ENCODE measurements at regions not wholly inside any gene's neighbourhood (a gene's known extent, or its start where the extent isn't known, plus 50 kb on each side); places are given as distances from the start of the nearest gene placed in this dataset.

GRCh38 chr15:62272290-62272689 lies 107.2 kb upstream of the C2CD4B start:
- Histone ChIP-seq H3K36me3 (ENCODE audit: insufficient read depth, low read length) (no peaks in the 10 kb centered on the region), H3K79me2 (replicated peaks; ENCODE audit: insufficient read depth, low read length) (no peaks in the 10 kb centered on the region), H3K9me2 (ENCODE audit: insufficient read depth, low read length) (no peaks in the 10 kb centered on the region), H3K4me2 (ENCODE audit: low read length) (no peak overlapping the region), H3K27me3 (ENCODE audit: insufficient read depth, low read depth, low read length) (no peaks in the 10 kb centered on the region), H3K9me3 (ENCODE audit: low read length) (peaks cover 5% of the 10 kb centered on the region), H3K4me3 (ENCODE audit: low read length) (no peak overlapping the region), H3F3A (ENCODE audit: insufficient read depth, low read length, poor library complexity, severe bottlenecking) (no peaks in the 10 kb centered on the region), H3K9ac (ENCODE audit: low read length) (no peak overlapping the region), H3K27ac (ENCODE audit: low read length) (no peak overlapping the region), H4K20me1 (ENCODE audit: insufficient read depth) (no peaks in the 10 kb centered on the region), H2AFZ (ENCODE audit: low read depth, low read length) (no peak overlapping the region)
- no peak for TF ChIP-seq MXI1 (conservative IDR thresholded peaks at IDR 0.05; ENCODE audit: poor library complexity, severe bottlenecking)
- TF ChIP-seq EP300 (conservative IDR thresholded peaks at IDR 0.05; ENCODE audit: poor library complexity, severe bottlenecking): no peak
- TF ChIP-seq, protein P1, sequence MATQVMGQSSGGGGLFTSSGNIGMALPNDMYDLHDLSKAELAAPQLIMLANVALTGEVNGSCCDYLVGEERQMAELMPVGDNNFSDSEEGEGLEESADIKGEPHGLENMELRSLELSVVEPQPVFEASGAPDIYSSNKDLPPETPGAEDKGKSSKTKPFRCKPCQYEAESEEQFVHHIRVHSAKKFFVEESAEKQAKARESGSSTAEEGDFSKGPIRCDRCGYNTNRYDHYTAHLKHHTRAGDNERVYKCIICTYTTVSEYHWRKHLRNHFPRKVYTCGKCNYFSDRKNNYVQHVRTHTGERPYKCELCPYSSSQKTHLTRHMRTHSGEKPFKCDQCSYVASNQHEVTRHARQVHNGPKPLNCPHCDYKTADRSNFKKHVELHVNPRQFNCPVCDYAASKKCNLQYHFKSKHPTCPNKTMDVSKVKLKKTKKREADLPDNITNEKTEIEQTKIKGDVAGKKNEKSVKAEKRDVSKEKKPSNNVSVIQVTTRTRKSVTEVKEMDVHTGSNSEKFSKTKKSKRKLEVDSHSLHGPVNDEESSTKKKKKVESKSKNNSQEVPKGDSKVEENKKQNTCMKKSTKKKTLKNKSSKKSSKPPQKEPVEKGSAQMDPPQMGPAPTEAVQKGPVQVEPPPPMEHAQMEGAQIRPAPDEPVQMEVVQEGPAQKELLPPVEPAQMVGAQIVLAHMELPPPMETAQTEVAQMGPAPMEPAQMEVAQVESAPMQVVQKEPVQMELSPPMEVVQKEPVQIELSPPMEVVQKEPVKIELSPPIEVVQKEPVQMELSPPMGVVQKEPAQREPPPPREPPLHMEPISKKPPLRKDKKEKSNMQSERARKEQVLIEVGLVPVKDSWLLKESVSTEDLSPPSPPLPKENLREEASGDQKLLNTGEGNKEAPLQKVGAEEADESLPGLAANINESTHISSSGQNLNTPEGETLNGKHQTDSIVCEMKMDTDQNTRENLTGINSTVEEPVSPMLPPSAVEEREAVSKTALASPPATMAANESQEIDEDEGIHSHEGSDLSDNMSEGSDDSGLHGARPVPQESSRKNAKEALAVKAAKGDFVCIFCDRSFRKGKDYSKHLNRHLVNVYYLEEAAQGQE (IDR thresholded peaks at IDR 0.05; ENCODE audit: borderline replicate concordance): no peak
- no peak for TF ChIP-seq RAD21 (conservative IDR thresholded peaks at IDR 0.05)
- TF ChIP-seq SMC3 (conservative IDR thresholded peaks at IDR 0.05; ENCODE audit: poor library complexity): no peak
- TF ChIP-seq CTCF (IDR thresholded peaks at IDR 0.05; ENCODE audit: poor library complexity, severe bottlenecking): no peak
- TF ChIP-seq TAF1 (IDR thresholded peaks at IDR 0.05; ENCODE audit: low read depth): no peak
- TF ChIP-seq POLR2AphosphoS5 (IDR thresholded peaks at IDR 0.05): no peak
- TF ChIP-seq EZH2 (IDR thresholded peaks at IDR 0.05; ENCODE audit: borderline replicate concordance, insufficient read depth, low read length, poor library complexity, severe bottlenecking): no peak

DNA sequence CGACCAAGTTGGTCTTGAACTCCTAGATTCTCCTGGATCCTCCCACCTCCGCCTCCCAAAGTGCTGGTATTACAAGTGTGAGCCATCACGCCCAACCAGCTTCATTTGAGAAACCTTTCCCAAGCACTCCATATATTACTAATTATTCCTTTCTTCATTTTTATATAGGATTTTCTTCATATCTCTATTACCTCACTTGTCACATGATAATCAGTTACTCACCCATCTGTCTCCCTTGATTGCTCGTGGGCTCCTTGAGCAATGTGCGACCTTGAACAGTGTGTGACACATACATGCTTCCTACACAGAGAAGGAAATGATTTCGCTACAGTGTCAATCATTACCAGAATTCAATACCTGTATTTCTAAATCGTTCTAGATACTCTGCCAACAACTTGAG lies 110.7 kb upstream of the C2CD4B start:
- Histone ChIP-seq H3K27ac (ENCODE audit: low read length) (no peak overlapping the region), H3K9me3 (ENCODE audit: low read length) (no peaks in the 10 kb centered on the region), H2AFZ (ENCODE audit: low read depth, low read length) (no peak overlapping the region), H3K4me3 (ENCODE audit: low read length) (no peak overlapping the region), H3F3A (ENCODE audit: insufficient read depth, low read length, poor library complexity, severe bottlenecking) (no peaks in the 10 kb centered on the region), H3K36me3 (ENCODE audit: insufficient read depth, low read length) (no peaks in the 10 kb centered on the region), H3K4me2 (ENCODE audit: low read length) (no peak overlapping the region), H3K9me2 (ENCODE audit: insufficient read depth, low read length) (no peaks in the 10 kb centered on the region), H3K27me3 (ENCODE audit: insufficient read depth, low read depth, low read length) (no peaks in the 10 kb centered on the region), H3K9ac (ENCODE audit: low read length) (no peak overlapping the region), H3K79me2 (replicated peaks; ENCODE audit: insufficient read depth, low read length) (no peaks in the 10 kb centered on the region), H4K20me1 (ENCODE audit: insufficient read depth) (no peaks in the 10 kb centered on the region)
- TF ChIP-seq EP300 (conservative IDR thresholded peaks at IDR 0.05; ENCODE audit: poor library complexity, severe bottlenecking): no peak
- TF ChIP-seq POLR2AphosphoS5 (IDR thresholded peaks at IDR 0.05): no peak
- no peak for TF ChIP-seq CTCF (IDR thresholded peaks at IDR 0.05; ENCODE audit: poor library complexity, severe bottlenecking)
- no peak for TF ChIP-seq EZH2 (IDR thresholded peaks at IDR 0.05; ENCODE audit: borderline replicate concordance, insufficient read depth, low read length, poor library complexity, severe bottlenecking)
- TF ChIP-seq, protein P1 (IDR thresholded peaks at IDR 0.05; ENCODE audit: borderline replicate concordance): no peak
- no peak for TF ChIP-seq TAF1 (IDR thresholded peaks at IDR 0.05; ENCODE audit: low read depth)
- no peak for TF ChIP-seq SMC3 (conservative IDR thresholded peaks at IDR 0.05; ENCODE audit: poor library complexity)
- TF ChIP-seq RAD21 (conservative IDR thresholded peaks at IDR 0.05): no peak
- no peak for TF ChIP-seq MXI1 (conservative IDR thresholded peaks at IDR 0.05; ENCODE audit: poor library complexity, severe bottlenecking)
